Pulmonary artery endothelial cell (primary cell): ENCODE measurements at regions not wholly inside any gene's neighbourhood (a gene's known extent, or its start where the extent isn't known, plus 50 kb on each side); places are given as distances from the start of the nearest gene placed in this dataset.
"Not testable (repeated sequence)": the region's sequence is repeated elsewhere in the genome, so short reads cannot be mapped to it uniquely, and the experiment has no call there.

Source experiments
- DNase-seq: peaks from one replicate; pipeline ENCODE4 v3.0.0-alpha.2; 2011; ENCODE audit warnings: low read depth, low spot score

- DNase-seq = no peak
These were observed 344.2 kb upstream of the SULF2 start for GRCh38 chr20:48129345-48129942.

DNA sequence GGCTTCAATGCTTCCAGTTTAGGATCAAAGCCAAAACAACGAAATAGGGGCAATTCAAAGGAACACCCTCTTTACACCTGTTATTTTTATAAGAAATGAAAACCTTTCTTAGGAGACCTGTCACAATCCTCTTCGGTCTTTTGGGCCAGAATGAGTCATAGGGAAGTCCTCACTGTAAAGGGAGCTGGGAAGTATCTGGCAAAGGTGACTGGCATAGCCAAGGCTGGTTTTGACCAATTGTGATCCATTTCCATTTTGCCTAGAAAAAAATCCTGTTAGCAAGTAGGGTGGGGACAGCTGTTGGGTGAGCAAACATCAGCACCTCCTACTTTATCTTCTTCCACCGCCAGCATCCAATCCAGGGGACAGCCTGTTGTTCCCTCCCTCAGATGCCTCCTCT lies 343.2 kb upstream of the SULF2 start:
- no peak for DNase-seq

- DNase-seq = not testable (repeated sequence)
These were observed 342.7 kb upstream of the SULF2 start for GRCh38 chr20:48127964-48128363.

DNA sequence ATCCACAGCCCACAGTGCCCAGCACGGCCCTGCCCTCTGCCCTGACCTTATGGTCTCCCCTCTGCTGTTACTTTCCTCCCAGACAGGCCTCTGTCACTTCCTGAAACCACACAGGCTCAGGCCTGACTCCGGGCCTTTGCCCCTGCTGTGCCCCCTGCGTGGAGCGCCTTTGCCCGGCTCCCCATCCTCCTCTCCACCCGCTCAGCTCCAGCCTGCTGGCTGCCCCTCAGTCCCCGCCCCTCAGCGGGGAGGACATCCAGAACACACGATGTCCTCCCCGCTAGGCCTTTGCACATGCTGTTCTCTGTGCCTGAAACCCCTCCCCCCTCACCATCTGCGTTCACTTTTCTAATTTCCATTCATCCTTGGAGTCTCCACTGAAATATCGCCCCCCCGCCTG lies 341.9 kb upstream of the SULF2 start:
- not testable (repeated sequence) for DNase-seq

- DNase-seq = no peak
These were observed 341.0 kb upstream of the SULF2 start for GRCh38 chr20:48126227-48126740.

DNA sequence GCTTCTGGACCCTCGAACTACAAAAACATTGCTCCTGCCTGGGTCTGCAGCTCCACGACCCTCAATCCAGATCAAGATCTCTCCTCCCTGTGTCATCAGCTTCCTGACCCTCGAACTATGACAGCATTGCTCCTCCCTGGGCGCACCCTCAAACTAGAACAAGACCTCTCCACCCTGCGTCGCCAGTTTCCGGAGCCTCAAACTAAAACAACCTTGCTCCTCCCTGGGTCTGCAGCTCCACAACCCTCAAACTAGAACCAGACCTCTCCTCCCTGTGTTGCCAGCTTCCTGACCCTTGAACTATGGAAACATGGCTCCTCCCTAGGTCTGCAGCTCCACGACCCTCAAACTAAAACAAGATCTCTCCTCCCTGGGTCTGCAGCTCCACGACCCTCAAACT lies 339.7 kb upstream of the SULF2 start:
- DNase-seq = no peak

DNA sequence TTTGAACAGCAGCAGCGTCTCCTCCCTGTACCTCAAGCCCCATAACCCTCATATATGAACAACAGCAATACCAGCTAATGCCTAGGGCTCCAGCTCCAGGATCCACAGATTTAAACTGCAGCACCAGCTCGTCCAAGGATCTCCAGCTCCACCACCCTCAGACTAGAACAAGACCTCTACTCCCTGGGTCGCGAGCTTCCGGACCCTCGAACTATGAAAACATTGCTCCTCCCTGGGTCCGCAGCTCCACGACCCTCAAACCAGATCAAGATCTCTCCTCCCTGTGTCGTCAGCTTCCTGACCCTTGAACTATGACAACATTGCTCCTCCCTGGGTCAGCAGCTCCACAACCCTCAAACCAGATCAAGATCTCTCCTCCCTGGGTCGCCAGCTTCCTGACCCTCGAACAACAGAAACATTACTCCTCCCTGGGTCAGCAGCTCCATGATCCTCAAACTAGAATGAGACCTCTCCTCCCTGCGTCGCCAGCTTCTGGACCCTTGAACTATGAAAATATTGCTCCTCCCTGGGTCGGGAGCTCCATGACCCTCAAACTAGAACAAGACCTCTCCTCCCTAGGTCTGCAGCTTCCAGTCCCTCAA lies 339.0 kb upstream of the SULF2 start:
- DNase-seq = no peak

- DNase-seq = no peak
These were observed 334.8 kb upstream of the SULF2 start for GRCh38 chr20:48120120-48120519.

- not testable (repeated sequence) for DNase-seq
These were observed 334.1 kb upstream of the SULF2 start for GRCh38 chr20:48119389-48119788.

- no peak for DNase-seq
These were observed 330.2 kb upstream of the SULF2 start for GRCh38 chr20:48115502-48115901.

DNA sequence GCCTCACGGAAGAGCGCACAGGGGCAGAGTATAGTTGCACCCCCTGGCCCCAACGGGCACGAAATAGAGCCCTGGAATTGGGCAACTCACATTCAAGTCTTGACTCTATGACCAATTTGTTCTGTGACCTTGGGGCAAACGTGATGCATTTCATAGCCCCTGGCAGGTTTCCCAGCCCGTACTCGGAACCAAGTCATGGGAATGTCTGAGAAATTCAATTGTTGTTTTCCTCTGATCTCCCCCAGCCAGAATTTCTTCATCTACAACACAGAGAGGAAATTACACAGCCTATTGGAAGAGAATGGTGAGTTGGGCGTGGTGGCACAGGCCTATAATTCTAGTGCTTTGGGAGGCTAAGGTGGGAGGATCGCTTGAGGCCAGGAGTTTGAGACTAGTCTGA lies 322.3 kb upstream of the SULF2 start:
- DNase-seq = peak; percentile 24

DNA sequence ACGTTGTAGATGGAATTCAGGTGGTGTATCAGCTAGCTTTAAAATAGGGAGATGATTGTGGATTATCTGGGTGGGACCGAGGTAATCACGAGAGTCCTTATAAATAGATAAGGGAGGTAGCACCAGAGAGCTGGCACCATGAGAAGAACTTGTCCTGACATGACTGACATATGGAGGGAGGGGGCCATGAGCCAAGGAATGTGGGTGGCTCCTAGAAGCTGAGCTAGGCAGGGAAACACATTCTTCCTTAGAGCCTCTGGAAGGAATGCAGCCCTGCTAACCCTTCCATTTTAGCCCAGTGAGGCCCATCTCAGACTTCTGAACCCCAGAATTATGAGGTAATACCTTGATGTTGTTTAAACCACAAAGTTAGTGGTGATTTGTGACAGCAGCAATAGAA lies 321.1 kb upstream of the SULF2 start:
- DNase-seq = no peak

DNA sequence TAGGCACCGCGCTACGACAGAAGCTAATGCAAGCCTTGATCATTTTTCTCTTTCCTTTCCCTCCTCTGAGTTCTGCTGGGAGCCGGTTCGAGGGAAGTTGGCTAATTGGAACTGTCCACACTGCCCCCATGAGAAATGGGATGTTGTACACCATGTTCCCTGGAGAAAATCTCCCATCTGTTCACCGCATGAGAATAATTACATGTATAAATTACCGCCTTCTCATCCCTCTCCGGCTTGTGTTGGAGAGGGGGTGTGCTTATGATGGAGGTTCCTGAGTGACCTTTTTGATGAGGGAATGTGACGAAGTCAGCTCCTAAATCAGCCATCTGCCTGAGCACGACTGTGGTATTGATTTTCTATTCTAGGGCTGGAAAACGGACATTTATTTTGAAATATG lies 320.2 kb upstream of the SULF2 start:
- no peak for DNase-seq

- no peak for DNase-seq
These were observed 317.8 kb upstream of the SULF2 start for GRCh38 chr20:48102931-48103660.

DNA sequence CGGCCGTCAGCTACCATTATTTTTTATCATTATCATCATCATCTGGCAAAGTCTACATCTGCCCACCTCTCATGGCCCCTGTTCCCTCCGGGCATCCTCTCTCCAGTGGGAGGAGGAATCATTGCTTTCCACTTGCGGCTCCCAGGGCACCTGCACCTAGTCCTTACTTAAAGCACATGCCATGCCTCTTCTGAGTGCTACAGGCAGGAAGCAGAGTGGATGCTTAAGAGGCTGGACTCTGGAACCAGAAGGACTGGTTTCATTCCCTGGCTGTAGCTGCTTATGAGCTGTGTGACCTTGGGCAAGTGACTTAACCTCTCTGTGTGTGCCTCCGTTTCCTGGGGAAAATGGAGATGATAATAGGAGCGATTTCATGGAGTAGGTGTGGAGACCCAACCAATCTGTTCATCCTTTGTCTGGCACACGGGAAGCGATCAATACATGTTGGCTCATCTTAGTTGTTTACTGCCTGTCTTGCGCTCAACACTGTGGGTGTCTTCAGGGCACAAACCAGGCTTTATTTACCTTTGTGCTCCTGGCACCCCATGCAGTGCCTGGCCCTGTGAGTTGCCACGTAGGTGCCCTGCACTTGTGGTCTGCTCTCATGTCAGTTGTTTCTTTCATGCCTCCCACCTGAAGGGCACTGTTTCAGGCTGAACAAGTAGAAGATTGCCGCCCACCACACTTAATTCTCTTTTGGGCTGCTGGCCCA lies 317.0 kb upstream of the SULF2 start:
- no peak for DNase-seq

DNA sequence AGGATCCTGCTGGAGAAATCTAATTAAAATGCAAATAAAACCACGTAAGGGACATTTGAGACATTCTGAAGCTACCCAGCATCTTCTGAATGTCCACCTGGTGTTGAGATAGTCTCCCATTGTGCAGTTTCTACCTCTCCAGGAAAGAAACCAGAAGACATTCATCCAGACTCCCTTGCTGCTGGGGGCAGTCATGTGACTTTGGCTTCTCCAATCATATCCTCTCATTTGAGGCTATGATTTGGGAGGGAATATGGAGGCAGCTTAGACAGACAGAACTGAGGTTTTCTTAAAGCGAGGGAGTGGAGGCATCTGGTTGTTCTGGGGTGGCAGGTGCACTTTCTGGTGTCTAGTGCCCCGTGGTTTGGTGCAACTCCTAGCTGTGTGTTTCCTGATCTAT lies 315.2 kb upstream of the SULF2 start:
- no peak for DNase-seq

- no peak for DNase-seq
These were observed 313.6 kb upstream of the SULF2 start for GRCh38 chr20:48098866-48099265.

DNA sequence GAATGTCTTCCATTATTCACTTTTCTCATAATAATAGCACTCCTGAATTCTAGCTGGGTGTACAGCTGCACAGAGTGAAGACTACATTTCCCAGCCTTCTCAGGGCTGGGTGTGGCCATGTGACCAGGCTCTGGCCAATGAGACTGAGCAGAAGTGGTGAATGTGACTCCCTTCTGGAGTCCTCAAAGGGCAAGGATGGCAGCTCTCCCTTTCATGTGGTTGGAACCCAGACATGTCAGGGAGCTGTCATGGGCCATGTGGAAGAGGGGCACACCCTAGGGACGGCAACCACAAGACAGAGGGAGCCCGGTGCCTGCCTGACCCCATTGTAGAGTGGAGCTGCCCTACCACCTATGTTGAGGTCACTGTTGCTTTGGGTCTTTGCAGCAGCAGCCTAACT lies 312.8 kb upstream of the SULF2 start:
- DNase-seq = no peak

DNA sequence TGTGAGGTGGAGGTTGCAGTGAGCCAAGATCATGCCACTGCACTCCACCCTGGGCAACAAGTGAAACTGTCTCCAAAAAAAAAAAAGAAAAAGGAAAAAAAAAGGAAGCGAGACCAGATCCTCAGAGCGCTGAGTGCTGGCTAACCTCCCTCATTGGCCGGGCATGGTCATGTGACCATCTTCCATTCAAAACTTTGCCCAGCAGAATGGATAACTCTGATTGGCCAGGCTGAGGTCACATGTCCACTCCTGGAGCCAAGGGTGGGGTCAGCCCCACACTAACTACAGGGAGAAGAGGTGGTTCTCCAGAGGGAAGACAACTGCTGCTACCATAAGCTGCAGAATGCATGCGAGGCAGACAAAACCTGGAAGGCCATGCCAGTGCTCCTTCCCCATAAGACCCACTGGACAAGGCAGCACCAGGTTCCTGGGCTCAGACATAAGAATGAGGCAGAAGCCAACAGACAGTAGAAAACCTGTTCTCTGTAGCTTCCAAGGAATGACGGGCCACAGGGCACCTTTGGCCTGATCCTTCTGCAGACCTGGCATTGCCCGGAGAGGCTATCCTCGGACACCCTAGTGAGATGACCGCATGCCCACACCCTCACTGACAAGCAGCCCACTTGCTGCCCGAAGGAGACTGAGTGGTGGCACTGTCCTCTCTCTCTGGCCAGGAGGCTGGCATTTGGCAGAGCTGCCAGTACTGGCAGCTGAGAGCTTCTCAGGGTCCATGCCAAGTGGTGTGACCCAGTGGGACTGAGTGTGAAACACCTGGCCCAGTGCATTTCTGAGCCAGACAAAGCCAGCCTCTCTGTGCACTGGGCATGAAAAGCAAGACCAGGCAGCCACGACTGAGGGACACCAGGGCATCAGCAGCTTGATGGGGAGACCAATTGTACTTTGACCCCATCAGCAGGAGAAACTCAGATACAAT lies 311.9 kb upstream of the SULF2 start:
- no peak for DNase-seq

DNA sequence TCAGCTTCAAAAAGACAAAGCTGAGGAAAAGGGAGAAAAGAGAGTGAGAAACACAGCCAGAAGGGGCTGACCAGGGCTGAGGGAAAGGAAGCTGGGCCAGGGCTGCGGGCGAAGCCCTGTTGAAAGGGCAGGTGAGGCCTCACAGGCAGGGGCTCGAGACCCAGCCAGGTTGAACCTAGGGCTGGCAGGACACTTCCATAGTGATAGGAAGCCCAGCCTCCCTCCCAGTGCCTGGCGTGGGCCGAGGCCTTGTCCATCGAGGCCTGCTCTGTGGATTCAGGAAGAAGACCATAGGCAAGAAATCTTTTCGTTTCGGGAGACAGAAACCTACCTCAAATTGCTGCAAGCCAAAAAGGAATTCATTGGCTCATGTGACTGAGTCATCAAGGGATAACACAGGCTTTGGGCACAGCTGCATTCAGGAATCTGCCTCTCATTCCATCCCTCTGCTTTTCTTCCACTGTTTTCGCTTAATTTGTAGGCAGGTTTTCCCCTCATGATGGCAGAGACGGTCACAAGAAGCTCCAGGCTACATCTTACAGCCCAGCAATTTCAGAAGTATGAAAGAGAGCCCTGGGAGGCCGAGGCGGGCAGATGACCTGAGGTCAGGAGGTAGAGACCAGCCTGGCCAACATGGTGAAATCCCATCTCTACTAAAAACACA lies 311.1 kb upstream of the SULF2 start:
- no peak for DNase-seq

- no peak for DNase-seq
These were observed 309.7 kb upstream of the SULF2 start for GRCh38 chr20:48094944-48095343.
